PC-3 (cell line): ENCODE measurements at regions not wholly inside any gene's neighbourhood (a gene's known extent, or its start where the extent isn't known, plus 50 kb on each side); places are given as distances from the start of the nearest gene placed in this dataset.

Source experiments
- ATAC-seq: fragments of 200-7000 bp; cut with Tn5 transposase; 2 replicates; pipeline ENCODE4 v1.9.1; 2020; ENCODE audit warnings: mild to moderate bottlenecking, moderate library complexity
- BruUV-seq: library from RNA; stranded (reverse); fragments of 400-500 nt; replicated peaks from 2 replicates; lab custom pipeline; 2021; lab: Mats Ljungman, UMichigan
- CTCF ChIA-PET: fragments of 300-600 bp; sonication (Branson Sonifier 250); formaldehyde crosslinking; loops from one replicate; lab custom pipeline; 2022; ENCODE audit warnings: antibody characterized with exemption; lab: Charles Lee
- POLR2A ChIA-PET: fragments of 300-600 bp; sonication (Branson Sonifier 250); formaldehyde crosslinking; loops from one replicate; lab custom pipeline; 2022; ENCODE audit warnings: antibody characterized with exemption; ENCODE audit not compliant: unreplicated experiment; lab: Charles Lee
- DNase-seq: peaks from one replicate; pipeline ENCODE4 v3.0.0-alpha.2; 2015
- H2AFZ ChIP-seq: fragments of 300-600 bp; sonication (generic); 2 replicates; pipeline ENCODE4 v1.6.0; 2016; ENCODE audit warnings: antibody characterized with exemption, low read length
- H3F3A ChIP-seq: fragments of 300-600 bp; sonication (generic); one replicate; pipeline ENCODE4 v1.6.0; 2017; ENCODE audit warnings: antibody characterized with exemption, low read length, control low read depth, mild to moderate bottlenecking; ENCODE audit not compliant: unreplicated experiment
- H3K27ac ChIP-seq: fragments of 300-600 bp; sonication (generic); 2 replicates; pipeline ENCODE4 v1.5.1; 2016; ENCODE audit warnings: mild to moderate bottlenecking, low read length
- H3K27me3 ChIP-seq: fragments of 300-600 bp; sonication (generic); 2 replicates; pipeline ENCODE4 v1.6.1; 2016; ENCODE audit warnings: low read length, mixed read lengths
- H3K36me3 ChIP-seq: fragments of 300-600 bp; sonication (generic); 2 replicates; pipeline ENCODE4 v1.6.1; 2016; ENCODE audit warnings: low read depth, mixed run types, low read length, mixed read lengths
- H3K4me1 ChIP-seq: fragments of 300-600 bp; sonication (generic); 2 replicates; pipeline ENCODE4 v1.5.1; 2016; ENCODE audit warnings: low read length; ENCODE audit not compliant: insufficient read depth
- H3K4me2 ChIP-seq: fragments of 300-600 bp; sonication (generic); 2 replicates; pipeline ENCODE4 v1.6.0; 2016; ENCODE audit warnings: low read length
- H3K4me3 ChIP-seq: fragments of 300-600 bp; sonication (generic); 2 replicates; pipeline ENCODE4 v1.5.1; 2016; ENCODE audit warnings: mild to moderate bottlenecking, low read length, mixed read lengths
- H3K79me2 ChIP-seq: fragments of 300-600 bp; sonication (generic); 2 replicates; pipeline ENCODE4 v1.6.1; 2017; ENCODE audit warnings: low read length, mixed read lengths
- H3K9ac ChIP-seq: fragments of 300-600 bp; sonication (generic); 2 replicates; pipeline ENCODE4 v1.6.0; 2016; ENCODE audit warnings: mild to moderate bottlenecking, low read length
- H3K9me2 ChIP-seq: fragments of 300-600 bp; sonication (generic); replicated peaks from 2 replicates; pipeline ENCODE4 v1.6.1; 2016; ENCODE audit warnings: mixed run types, low read length, mixed read lengths
- H3K9me3 ChIP-seq: fragments of 300-600 bp; sonication (generic); 2 replicates; pipeline ENCODE4 v1.6.1; 2016; ENCODE audit warnings: low read length, mixed read lengths
- H4K20me1 ChIP-seq: fragments of 300-600 bp; sonication (generic); 2 replicates; pipeline ENCODE4 v1.6.1; 2016; ENCODE audit warnings: low read length, mixed read lengths
- EZH2 ChIP-seq: fragments of 300-600 bp; sonication (generic); IDR thresholded peaks from one replicate; pipeline ENCODE4 v1.6.1; 2017; ENCODE audit warnings: antibody characterized with exemption, mild to moderate bottlenecking, low read length; ENCODE audit not compliant: unreplicated experiment
- EZH2phosphoT487 ChIP-seq: fragments of 300-600 bp; sonication (generic); IDR thresholded peaks from 2 replicates; pipeline ENCODE4 v1.6.1; 2018; ENCODE audit warnings: mild to moderate bottlenecking, antibody characterized with exemption, low read length, borderline replicate concordance
- intact Hi-C: fragments of 100-400 bp; cut with micrococcal nuclease; formaldehyde crosslinking; loops from 2 replicates; pipeline ENCODE4 v1.9.0; 2023
- TF ChIP-seq, protein P1 (sequence below): fragments of 300-600 bp; sonication (generic); conservative IDR thresholded peaks from 2 replicates; pipeline ENCODE4 v1.5.1; 2017; ENCODE audit warnings: antibody characterized with exemption, low read depth, mild to moderate bottlenecking, low read length

DNA sequence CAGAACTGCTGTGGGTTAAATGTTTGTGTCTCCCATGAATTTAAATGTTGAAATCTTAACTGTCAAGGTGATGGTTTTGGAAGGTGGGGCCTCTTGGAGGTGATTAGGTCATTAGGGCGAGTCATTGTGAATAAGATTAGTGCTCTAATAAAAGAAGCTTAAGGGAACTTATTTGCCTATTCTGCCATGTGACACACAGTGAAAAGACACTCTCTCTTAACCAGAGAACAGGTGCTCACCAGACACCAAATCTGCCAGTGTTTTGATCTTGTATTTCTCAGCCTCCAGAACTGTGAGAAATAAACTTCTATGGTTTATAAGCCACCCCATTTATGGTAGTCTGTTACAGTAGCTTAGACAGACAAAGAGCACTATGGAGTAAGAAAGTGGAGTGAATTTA lies 117.9 kb upstream of the SV2C start:
- ChIA-PET CTCF (no interaction called here), POLR2A (interaction anchor here (0.7 kb wide), 1 partner anchor 1369 kb away, joined by 5 read pairs; no protein-coding TSS in a partner anchor)
- DNase-seq (no peak), ATAC-seq (no peak)
- H3K27me3 ChIP-seq: no peaks in the 10 kb centered on the region; the same call in 1 of the 2 replicates
- no peaks in the 10 kb centered on the region for H4K20me1 ChIP-seq
- H3K79me2 ChIP-seq: no peaks in the 10 kb centered on the region
- no peak overlapping the region for H3K4me2 ChIP-seq
- H3K9me2 ChIP-seq: no peaks in the 10 kb centered on the region
- H2AFZ ChIP-seq: no peak overlapping the region
- no peaks in the 10 kb centered on the region for H3K9me3 ChIP-seq
- H3K9ac ChIP-seq: no peak overlapping the region
- intact Hi-C loops: no loop called here
- no peaks in the 10 kb centered on the region for H3K4me1 ChIP-seq
- no TSS peak for BruUV-seq
- no peaks in the 10 kb centered on the region for H3K36me3 ChIP-seq
- TF ChIP-seq EZH2phosphoT487 (no peak), EZH2 (no peak)
- TF ChIP-seq, protein P1, sequence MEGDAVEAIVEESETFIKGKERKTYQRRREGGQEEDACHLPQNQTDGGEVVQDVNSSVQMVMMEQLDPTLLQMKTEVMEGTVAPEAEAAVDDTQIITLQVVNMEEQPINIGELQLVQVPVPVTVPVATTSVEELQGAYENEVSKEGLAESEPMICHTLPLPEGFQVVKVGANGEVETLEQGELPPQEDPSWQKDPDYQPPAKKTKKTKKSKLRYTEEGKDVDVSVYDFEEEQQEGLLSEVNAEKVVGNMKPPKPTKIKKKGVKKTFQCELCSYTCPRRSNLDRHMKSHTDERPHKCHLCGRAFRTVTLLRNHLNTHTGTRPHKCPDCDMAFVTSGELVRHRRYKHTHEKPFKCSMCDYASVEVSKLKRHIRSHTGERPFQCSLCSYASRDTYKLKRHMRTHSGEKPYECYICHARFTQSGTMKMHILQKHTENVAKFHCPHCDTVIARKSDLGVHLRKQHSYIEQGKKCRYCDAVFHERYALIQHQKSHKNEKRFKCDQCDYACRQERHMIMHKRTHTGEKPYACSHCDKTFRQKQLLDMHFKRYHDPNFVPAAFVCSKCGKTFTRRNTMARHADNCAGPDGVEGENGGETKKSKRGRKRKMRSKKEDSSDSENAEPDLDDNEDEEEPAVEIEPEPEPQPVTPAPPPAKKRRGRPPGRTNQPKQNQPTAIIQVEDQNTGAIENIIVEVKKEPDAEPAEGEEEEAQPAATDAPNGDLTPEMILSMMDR: no peak
- no peak overlapping the region for H3K4me3 ChIP-seq
- H3K27ac ChIP-seq: no peak overlapping the region
- no peaks in the 10 kb centered on the region for H3F3A ChIP-seq

- H3K27ac ChIP-seq: no peak overlapping the region
- no TSS peak for BruUV-seq
- CTCF ChIA-PET: no interaction called here
Measured at GRCh38 chr5:75964008-75964407, 119.2 kb upstream of the SV2C start.

GRCh38 chr5:75963554-75963953 lies 119.6 kb upstream of the SV2C start:
- POLR2A ChIA-PET: no interaction called here
- intact Hi-C loops: no loop called here
- Histone ChIP-seq H3K36me3 (no peaks in the 10 kb centered on the region), H3K9ac (no peak overlapping the region), H3K4me2 (no peak overlapping the region), H3F3A (no peaks in the 10 kb centered on the region), H3K27me3 (peaks cover 2% of the 10 kb centered on the region), H3K9me2 (no peaks in the 10 kb centered on the region), H3K79me2 (no peaks in the 10 kb centered on the region), H3K9me3 (no peaks in the 10 kb centered on the region), H4K20me1 (no peaks in the 10 kb centered on the region), H2AFZ (no peak overlapping the region), H3K27ac (no peak overlapping the region), H3K4me3 (no peak overlapping the region), H3K4me1 (no peaks in the 10 kb centered on the region)
- CTCF ChIA-PET: no interaction called here
- ATAC-seq (no peak), DNase-seq (no peak)
- no TSS peak for BruUV-seq
- no peak for TF ChIP-seq EZH2phosphoT487
- TF ChIP-seq, protein P1: no peak
- TF ChIP-seq EZH2: no peak

More at GRCh38 chr5:75964008-75964407, 119.2 kb upstream of the SV2C start:
- ATAC-seq: no peak
- Histone ChIP-seq H4K20me1 (no peaks in the 10 kb centered on the region), H3K27me3 (no peaks in the 10 kb centered on the region; the same call in 1 of the 2 replicates), H3K9me3 (no peaks in the 10 kb centered on the region), H3K4me3 (no peak overlapping the region), H3K36me3 (no peaks in the 10 kb centered on the region), H2AFZ (no peak overlapping the region), H3K4me1 (no peaks in the 10 kb centered on the region), H3F3A (no peaks in the 10 kb centered on the region), H3K9me2 (no peaks in the 10 kb centered on the region), H3K9ac (no peak overlapping the region), H3K4me2 (no peak overlapping the region), H3K79me2 (no peaks in the 10 kb centered on the region)
- no peak for TF ChIP-seq EZH2
- TF ChIP-seq, protein P1: no peak
- no peak for TF ChIP-seq EZH2phosphoT487
- no peak for DNase-seq
- POLR2A ChIA-PET: no interaction called here
- intact Hi-C loops: no loop called here
